Retinal pigment epithelial cell (primary cell): ENCODE measurements at regions not wholly inside any gene's neighbourhood (a gene's known extent, or its start where the extent isn't known, plus 50 kb on each side); places are given as distances from the start of the nearest gene placed in this dataset.

ENCODE experiments used
- DNase-seq: peaks from one replicate; pipeline ENCODE4 v3.0.0-alpha.2; 2010; ENCODE audit warnings: low read depth
- H3K4me3 ChIP-seq: 2 replicates; pipeline ENCODE4 v1.5.1; 2011; ENCODE audit warnings: mild to moderate bottlenecking, low read length, control low read depth, moderate library complexity
- TF ChIP-seq, protein P1 (sequence below): conservative IDR thresholded peaks from 2 replicates; pipeline ENCODE4 v1.5.1; 2011; ENCODE audit warnings: low read depth, low read length, control low read depth, inconsistent platforms

- TF ChIP-seq, protein P1, sequence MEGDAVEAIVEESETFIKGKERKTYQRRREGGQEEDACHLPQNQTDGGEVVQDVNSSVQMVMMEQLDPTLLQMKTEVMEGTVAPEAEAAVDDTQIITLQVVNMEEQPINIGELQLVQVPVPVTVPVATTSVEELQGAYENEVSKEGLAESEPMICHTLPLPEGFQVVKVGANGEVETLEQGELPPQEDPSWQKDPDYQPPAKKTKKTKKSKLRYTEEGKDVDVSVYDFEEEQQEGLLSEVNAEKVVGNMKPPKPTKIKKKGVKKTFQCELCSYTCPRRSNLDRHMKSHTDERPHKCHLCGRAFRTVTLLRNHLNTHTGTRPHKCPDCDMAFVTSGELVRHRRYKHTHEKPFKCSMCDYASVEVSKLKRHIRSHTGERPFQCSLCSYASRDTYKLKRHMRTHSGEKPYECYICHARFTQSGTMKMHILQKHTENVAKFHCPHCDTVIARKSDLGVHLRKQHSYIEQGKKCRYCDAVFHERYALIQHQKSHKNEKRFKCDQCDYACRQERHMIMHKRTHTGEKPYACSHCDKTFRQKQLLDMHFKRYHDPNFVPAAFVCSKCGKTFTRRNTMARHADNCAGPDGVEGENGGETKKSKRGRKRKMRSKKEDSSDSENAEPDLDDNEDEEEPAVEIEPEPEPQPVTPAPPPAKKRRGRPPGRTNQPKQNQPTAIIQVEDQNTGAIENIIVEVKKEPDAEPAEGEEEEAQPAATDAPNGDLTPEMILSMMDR = no peak
- H3K4me3 ChIP-seq = no peak overlapping the region
These were observed 98.6 kb downstream of the TMEM17 start for GRCh38 chr2:62407401-62407800.

DNA sequence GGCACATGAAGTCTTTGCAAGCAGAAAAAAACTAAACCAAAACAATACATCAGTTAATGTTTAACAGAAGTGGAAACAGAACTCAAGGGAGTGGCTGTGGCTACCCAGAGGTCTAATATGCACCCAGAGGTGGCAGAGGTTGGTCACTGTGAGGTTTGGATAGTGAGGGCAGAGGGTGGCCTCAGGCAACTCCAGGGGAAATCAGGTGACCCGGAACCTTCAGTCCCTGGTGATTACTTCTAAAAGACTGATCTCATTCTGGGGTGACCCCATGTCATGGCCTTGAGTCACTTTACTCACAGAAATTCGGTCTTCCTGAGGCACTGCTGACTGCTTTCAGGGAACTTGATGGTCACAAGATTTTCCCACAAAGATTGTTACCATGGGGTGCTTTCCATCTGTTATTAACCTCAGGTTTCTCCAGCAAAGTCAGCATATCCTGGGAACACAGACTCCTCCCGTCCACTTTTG, 99.4 kb downstream of the TMEM17 start:
- no peak for DNase-seq
- H3K4me3 ChIP-seq = no peak overlapping the region
- TF ChIP-seq, protein P1 = no peak

More at GRCh38 chr2:62407401-62407800, 98.6 kb downstream of the TMEM17 start:
- DNase-seq = no peak

DNA sequence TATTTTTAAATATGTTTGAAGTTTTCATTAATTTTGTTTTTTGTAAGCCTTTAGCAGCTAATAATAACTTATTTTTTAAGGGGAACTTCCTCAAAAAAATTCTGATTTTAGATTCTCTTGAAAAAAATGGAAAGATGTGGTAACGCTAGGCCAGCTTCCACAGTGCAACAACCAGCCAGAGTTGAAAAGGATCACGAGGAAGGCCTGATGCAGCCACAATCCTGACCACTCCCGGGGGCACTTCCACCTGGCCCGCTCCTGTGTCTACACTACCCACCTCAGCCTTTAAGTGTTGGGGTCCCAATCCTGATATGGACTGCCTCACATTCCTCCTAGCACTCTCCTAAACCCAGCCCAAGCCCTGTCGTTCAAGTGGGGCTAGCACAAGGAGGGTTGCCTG, 101.1 kb downstream of the TMEM17 start:
- TF ChIP-seq, protein P1 = no peak
- H3K4me3 ChIP-seq = no peak overlapping the region
- DNase-seq = no peak

DNA sequence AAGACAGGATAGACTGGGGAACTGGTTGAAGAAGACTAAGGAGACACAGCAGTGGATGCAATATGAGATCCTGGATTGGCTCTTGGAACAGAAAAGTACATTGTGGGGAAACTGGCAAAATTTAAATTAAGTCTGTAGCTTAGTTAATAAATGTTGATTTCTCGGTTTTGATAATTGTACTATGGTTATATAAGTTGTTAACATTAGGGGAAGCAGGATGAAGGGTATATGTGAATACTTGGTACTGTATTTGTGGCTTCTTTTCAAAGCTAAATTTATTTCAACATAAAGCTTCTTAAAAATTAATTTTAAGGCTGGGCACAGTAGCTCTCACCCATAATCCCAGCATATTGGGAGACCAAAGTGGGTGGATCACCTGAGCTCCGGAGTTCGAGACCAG, 103.8 kb downstream of the TMEM17 start:
- no peak overlapping the region for H3K4me3 ChIP-seq
- no peak for DNase-seq
- TF ChIP-seq, protein P1 = no peak

- no peak for DNase-seq
- TF ChIP-seq, protein P1 = no peak
- H3K4me3 ChIP-seq = no peak overlapping the region
These were observed 107.6 kb downstream of the TMEM17 start for GRCh38 chr2:62398356-62398755.

DNA sequence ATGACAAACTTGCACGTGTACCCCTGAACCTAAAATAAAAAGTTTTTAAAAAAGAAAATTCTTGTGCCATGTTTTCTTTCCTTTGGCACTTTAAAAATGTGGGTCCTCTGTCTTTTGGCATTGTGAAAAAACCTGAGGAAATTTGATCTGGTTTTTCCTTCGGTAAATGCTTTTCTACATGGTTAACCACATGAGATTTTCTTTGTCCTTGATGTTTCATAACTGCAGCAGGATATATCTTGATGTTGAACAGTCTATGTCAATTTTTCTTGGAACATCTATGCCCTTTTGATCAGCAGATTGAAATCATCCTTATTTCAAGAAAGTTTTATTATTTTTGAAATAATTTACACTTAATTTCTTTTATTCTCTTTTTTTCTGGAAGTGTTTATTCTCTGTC, 109.1 kb downstream of the TMEM17 start:
- DNase-seq = no peak
- TF ChIP-seq, protein P1 = no peak
- H3K4me3 ChIP-seq = no peak overlapping the region

GRCh38 chr2:62393293-62393692, 112.7 kb downstream of the TMEM17 start:
- TF ChIP-seq, protein P1 = no peak
- no peak overlapping the region for H3K4me3 ChIP-seq
- DNase-seq = no peak
